ENCODE measurements at regions not wholly inside any gene's neighbourhood (a gene's known extent, or its start where the extent isn't known, plus 50 kb on each side); places are given as distances from the start of the nearest gene placed in this dataset.

DNA sequence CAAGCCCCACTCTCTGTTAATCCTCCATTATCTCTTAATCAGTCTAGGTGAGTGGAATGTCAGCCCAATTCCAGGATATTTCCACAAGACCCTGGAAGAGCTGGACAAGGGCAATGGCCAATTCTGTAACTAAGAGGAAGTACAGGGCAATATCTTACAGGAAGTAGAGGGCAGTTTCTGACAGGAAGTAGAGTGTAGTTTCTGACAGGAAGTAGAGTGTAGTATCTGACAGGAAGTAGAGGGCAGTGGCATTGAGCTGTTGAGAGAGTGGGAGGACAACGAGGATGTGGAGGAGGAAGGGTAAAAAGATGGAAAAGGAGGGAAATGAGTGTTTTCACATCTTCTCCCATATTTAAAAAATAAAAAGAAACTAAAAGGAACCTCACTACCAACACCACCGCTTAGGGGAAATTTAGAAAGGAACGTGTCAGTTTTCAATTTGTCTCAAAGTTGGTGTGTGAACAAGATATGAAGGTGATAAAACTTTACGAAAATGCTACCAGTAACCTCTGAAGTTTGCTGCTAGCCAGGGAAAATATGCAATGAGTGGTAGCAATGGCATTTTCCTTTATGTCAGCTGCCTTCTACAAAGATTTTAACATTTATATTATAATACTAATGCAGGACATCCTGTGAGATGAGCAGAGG, 430.9 kb upstream of the HNRNPA3 start:
- H3K4me1 Mint-ChIP-seq: peaks cover 8% of the 10 kb centered on the region
- H3K27ac Mint-ChIP-seq (ENCODE audit: unreplicated experiment): peak overlapping the region; percentile 36
- peaks cover 3% of the 10 kb centered on the region for H3K36me3 Mint-ChIP-seq (ENCODE audit: low read depth)
- TF ChIP-seq, protein P1, sequence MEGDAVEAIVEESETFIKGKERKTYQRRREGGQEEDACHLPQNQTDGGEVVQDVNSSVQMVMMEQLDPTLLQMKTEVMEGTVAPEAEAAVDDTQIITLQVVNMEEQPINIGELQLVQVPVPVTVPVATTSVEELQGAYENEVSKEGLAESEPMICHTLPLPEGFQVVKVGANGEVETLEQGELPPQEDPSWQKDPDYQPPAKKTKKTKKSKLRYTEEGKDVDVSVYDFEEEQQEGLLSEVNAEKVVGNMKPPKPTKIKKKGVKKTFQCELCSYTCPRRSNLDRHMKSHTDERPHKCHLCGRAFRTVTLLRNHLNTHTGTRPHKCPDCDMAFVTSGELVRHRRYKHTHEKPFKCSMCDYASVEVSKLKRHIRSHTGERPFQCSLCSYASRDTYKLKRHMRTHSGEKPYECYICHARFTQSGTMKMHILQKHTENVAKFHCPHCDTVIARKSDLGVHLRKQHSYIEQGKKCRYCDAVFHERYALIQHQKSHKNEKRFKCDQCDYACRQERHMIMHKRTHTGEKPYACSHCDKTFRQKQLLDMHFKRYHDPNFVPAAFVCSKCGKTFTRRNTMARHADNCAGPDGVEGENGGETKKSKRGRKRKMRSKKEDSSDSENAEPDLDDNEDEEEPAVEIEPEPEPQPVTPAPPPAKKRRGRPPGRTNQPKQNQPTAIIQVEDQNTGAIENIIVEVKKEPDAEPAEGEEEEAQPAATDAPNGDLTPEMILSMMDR (conservative IDR thresholded peaks at IDR 0.05): no peak
- H3K4me3 Mint-ChIP-seq: no peak overlapping the region
- no peak for DNase-seq (ENCODE audit: low read depth, low spot score)
- H3K9me3 Mint-ChIP-seq: peaks cover 6% of the 10 kb centered on the region
- H3K27me3 Mint-ChIP-seq (ENCODE audit: low read depth): peaks cover 9% of the 10 kb centered on the region

DNA sequence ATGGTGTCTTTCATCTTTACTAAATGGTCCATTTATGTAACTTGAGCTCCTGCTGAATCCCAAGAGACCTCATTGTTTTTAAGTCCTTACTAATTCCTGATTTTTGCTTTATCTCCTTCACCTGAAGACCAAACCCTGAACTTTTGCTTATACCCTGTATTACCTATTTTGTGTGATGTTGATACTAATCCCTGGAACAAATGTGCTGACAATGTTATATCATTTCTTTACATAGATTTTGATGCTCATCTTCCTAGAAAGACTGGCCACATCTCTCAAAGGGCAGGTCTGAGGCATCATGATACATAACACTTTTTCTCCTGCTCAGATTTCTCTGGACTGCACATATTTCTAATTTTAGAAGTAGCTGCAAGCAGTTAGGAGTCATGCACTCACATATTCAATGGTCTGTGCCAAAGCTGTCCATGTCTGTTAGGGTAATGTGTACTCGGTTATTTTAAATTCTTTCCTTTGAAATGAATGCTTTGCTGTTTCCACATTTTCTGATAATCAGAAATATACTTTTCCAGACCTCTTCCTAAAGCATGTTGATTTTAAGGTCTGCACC, 427.9 kb upstream of the HNRNPA3 start:
- no peak for DNase-seq (ENCODE audit: low read depth, low spot score)
- Mint-ChIP-seq H3K36me3 (ENCODE audit: low read depth) (peaks cover 3% of the 10 kb centered on the region), H3K9me3 (peaks cover 6% of the 10 kb centered on the region), H3K4me3 (no peak overlapping the region), H3K27me3 (ENCODE audit: low read depth) (peaks cover 15% of the 10 kb centered on the region), H3K27ac (ENCODE audit: unreplicated experiment) (no peak overlapping the region), H3K4me1 (no peaks in the 10 kb centered on the region)
- TF ChIP-seq, protein P1 (conservative IDR thresholded peaks at IDR 0.05): no peak

DNA sequence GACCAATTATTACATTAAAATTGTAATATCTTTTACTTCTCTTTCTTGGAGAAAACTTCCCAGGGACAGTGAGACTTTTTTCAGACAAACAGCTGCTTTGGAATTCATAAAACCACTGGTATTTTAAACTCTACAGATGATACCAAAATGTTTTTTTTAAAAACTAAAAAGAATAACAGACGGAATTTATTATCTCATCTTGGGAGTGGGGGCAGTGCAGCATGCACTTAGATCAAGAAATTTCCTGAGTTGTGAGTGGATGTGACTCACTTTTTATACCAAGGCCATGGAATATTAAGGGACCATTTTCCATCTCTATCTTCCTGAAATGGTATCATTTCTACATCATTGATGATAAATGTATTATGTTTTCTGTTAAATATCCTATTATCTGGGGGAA, 422.8 kb upstream of the HNRNPA3 start:
- no peaks in the 10 kb centered on the region for H3K9me3 Mint-ChIP-seq
- peaks cover 38% of the 10 kb centered on the region for H3K27me3 Mint-ChIP-seq (ENCODE audit: low read depth)
- no peaks in the 10 kb centered on the region for H3K4me1 Mint-ChIP-seq
- H3K36me3 Mint-ChIP-seq (ENCODE audit: low read depth): no peaks in the 10 kb centered on the region
- TF ChIP-seq, protein P1 (conservative IDR thresholded peaks at IDR 0.05): no peak
- H3K27ac Mint-ChIP-seq (ENCODE audit: unreplicated experiment): no peak overlapping the region
- no peak for DNase-seq (ENCODE audit: low read depth, low spot score)
- no peak overlapping the region for H3K4me3 Mint-ChIP-seq

DNA sequence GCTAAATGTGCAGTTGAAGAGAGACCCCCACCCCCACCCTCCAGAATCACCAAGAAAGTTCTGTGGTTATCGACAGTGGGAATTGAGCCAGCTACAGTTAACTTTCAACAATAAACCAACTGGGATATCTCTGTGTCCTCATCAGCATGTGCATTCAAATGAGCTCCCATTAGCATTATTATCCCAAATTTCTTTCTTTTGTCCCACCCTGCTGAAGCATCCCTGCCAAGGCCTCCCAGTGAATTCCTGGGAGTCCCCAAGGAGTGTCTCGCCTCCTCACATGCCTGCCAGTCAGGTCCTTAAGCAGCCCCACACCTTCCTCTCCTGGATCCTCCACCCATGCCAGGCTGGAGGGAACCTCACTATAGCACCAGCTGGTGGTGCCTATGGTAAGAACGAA, 422.1 kb upstream of the HNRNPA3 start:
- H3K4me3 Mint-ChIP-seq: no peak overlapping the region
- H3K9me3 Mint-ChIP-seq: no peaks in the 10 kb centered on the region
- DNase-seq (ENCODE audit: low read depth, low spot score): no peak
- no peaks in the 10 kb centered on the region for H3K36me3 Mint-ChIP-seq (ENCODE audit: low read depth)
- peaks cover 36% of the 10 kb centered on the region for H3K27me3 Mint-ChIP-seq (ENCODE audit: low read depth)
- H3K27ac Mint-ChIP-seq (ENCODE audit: unreplicated experiment): no peak overlapping the region
- TF ChIP-seq, protein P1 (conservative IDR thresholded peaks at IDR 0.05): no peak
- H3K4me1 Mint-ChIP-seq: no peaks in the 10 kb centered on the region

- no peaks in the 10 kb centered on the region for H3K4me1 Mint-ChIP-seq
- no peak overlapping the region for H3K27ac Mint-ChIP-seq (ENCODE audit: unreplicated experiment)
- H3K27me3 Mint-ChIP-seq (ENCODE audit: low read depth): peaks cover 27% of the 10 kb centered on the region
- H3K36me3 Mint-ChIP-seq (ENCODE audit: low read depth): no peaks in the 10 kb centered on the region
- no peak overlapping the region for H3K4me3 Mint-ChIP-seq
- DNase-seq (ENCODE audit: low read depth, low spot score): no peak
- TF ChIP-seq, protein P1 (conservative IDR thresholded peaks at IDR 0.05): no peak
- no peaks in the 10 kb centered on the region for H3K9me3 Mint-ChIP-seq
These were observed 418.8 kb upstream of the HNRNPA3 start for GRCh38 chr2:176793792-176794191.

Data from neural crest cell (in vitro differentiated cells).